Lung microvascular endothelial cell (primary cell): ENCODE measurements at regions not wholly inside any gene's neighbourhood (a gene's known extent, or its start where the extent isn't known, plus 50 kb on each side); places are given as distances from the start of the nearest gene placed in this dataset.

Experiments
- DNase-seq, 2 donors: peaks; one replicate each; pipeline versions ENCODE4 v3.0.0 to v3.0.0-alpha.2; 2010; ENCODE audit warnings: low read depth in 2 of 2

DNA sequence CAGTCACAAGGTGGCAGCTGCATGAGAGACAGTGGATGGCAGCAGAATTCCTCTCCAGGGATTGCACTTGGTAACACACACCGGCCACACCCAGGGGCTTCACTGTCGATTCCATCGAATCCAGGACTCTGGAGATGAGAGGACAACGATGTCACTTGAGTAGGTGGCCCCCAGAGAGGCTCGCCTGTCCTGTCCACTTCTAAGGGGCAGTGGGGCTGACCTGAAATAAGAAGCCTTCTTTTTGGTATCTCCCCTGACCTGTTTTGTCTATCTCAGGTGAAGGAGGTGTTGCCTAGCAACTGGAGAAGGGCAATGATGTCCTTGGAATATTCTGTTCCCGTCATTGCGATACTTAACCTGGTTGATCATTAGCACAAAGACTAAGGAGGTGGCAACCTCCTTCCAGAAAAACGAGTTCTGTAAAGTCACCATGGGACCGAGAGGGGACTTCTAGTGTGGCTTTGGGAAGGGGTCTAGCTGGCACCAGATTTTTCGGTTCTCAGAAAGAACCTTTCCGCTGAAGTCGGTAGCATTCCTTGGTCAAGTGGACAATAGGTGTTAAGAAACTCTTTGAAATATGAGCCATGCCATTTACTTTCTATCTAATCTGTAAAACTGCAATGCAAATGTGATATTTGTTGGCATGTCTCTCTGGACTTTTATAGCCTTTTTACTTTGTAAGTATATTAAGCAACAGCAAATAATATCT is 85.2 kb upstream of the TMPRSS2 start:
- no peak for DNase-seq

DNA sequence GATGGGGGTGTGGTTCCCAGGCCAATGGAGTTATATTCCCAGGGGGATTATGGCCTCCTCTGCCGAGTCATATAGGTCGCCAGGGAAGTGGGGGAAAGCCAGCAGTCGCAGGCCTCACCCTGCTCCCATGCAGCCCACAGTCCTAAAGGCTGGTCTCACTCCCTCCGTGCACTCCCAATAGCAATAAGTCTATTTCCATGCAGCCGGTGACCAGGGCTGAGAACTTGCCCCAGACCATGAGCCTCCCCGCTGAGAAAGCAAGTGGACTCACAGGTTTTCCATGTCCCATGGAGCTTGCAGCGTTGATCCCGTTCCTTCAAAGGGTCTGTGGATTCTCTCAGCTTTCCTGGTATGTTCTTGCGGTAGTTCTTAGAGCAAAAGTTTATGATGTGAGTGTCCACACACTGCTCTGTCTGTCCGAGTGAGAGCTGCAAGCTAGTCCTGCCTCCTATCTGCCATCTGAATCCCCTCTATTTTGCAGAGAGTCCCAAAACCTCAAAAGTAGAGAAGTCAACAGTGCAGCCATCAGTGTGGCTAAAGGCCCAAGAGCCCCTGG is 81.7 kb upstream of the TMPRSS2 start:
- DNase-seq, result no peak

DNA sequence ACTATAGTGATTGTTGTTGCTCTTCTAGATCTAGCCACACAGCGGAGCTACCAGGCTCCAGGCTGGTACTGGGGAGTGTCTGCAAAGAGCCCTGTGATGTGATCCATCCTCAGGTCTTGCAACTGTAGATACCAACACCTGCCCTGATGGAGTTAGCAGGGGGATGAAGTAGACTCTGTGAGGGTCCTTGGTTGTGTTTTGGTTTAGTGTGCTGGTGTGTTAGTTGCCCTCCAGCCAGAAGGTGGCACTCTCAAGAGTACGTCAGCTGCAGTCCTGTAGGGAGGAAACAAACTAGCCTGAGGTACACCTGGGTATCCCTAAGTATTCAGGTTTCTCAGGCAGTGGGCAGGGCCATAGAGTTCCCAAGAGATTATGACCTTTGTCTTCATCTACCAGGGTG is 81.2 kb upstream of the TMPRSS2 start:
- no peak for DNase-seq

GRCh38 chr21:41585199-41585994 is 77.4 kb upstream of the TMPRSS2 start:
- no peak for DNase-seq

GRCh38 chr21:41584603-41585176 is 76.7 kb upstream of the TMPRSS2 start:
- no peak for DNase-seq

DNA sequence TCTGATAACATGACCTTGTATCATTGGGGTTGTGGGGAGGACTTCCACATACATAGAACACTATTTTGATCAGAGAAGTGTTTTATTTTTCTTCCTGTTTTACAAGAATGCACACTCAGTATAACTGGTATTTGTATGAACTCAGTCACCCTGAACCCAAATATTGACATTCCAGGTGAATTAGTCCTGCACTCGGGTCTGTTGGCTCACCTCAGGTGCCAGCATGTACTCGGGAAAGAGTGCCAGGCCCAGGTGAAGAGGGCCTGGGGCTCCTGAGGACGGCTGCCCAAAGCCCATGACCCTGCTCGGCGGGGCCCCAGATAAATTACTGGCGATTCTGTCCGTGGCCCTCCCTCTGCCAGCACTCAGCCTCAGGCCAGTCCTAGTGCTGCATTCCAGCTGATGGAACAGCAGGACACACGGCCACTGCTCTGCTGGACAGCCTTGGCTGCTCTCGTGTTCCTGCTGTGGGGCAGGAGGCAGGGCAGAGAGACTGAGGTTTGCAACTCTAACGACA is 75.4 kb upstream of the TMPRSS2 start:
- DNase-seq, result no peak

- no peak for DNase-seq
Measured at GRCh38 chr21:41582866-41583265, 74.9 kb upstream of the TMPRSS2 start.

DNA sequence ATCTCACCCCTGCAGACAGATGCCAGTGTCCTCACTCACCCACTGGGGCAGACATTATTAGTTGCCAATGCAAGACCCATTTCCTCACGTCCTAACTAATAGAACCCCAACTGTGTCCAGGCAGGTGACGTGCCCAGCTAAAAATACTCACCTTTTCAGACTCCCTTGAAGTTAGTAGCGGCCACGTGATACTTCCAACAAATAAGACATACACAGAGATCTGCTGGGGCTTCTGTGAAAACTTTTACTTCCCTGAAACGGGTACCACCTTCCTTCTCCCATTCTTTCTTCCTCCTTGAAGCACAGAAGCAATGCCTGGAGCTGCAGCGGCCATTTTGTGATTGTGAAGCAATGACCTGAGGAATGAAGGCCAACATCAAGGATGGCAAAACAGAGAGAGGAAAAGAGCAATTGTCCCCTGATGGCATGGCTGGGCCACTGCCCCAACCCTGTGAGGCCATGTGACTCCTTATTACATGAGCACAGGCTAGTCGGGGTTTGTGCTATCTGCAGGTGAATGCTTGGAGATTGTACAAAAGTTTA is 74.4 kb upstream of the TMPRSS2 start:
- no peak for DNase-seq

- no peak for DNase-seq
Measured at GRCh38 chr21:41581592-41582228, 73.8 kb upstream of the TMPRSS2 start.

DNA sequence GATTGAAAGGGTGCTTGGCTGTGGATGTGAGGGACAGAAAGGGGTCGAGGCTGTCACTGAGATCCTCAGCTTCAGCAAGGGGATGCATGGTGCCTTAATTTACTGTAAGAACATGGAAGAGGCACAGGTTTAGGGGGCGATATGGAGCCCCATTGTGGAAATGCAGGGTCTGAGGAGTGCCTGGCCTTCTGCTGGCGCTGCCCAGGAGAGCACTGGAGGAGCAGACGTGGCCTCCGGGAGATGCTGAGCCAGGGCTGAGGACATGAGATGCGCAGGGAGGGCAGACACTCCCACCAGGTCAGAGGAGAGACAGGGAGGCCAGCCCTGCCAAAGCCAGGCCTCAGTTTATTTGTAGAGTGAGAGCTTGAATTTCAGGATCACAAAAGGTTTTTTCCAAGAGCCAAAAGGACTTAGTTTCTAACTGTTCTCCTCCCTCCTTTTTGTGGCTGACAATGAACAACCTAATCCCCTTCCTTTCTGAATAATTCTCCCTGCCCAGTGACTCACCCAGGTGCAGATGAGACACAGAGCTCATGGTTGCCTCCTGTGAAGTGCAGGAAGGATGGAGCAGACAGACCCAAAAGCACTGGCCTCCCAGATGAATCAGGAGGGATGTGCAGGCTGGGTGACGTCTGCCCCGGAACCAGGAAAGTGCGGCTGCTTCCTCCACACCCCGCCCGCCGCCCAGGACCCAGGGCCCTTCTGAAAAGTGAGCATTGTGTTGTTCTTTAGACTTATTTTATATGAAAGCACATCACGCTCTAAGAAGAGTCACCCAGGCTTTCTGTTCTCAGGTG is 73.0 kb upstream of the TMPRSS2 start:
- DNase-seq, result no peak

DNA sequence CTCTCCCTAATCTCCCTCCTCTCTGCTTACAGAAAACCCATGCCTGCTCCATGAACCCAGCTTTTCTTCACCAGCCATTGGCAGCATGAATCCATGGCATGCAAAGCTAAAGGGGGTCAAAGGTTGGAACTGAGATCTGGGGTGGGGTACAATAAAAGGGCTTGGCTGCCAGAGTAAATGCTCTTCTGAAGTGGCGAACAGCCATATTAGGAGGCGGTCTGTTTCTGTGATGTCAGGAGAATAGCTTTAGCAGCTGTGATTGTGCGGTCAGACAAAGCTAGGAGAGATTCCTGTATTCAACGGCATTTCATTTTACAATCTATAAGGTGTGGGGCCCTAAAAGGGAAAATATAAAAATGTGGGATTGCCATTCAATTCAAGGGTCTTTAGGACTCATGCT is 71.7 kb upstream of the TMPRSS2 start:
- no peak for DNase-seq

DNA sequence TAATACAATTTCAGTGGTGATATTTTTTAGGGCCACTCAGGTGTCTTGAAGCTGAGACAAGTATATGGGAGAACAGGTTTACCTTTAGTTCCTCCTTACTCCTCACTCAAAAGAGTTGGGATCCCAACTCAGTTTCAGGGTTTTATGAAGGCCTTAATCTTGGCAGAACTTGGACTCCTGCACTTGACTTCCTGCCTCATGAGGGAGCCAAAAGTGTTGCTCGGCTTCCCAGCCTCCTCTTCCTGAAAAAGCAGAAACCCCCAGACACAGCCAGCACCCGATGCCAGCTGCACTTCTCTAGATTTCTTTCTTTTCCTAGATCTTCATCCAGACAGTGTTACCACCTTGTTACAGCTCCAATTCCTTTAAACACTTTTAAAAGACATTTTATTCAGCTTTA is 70.8 kb upstream of the TMPRSS2 start:
- DNase-seq, result no peak

- no peak for DNase-seq
Measured at GRCh38 chr21:41578083-41578482, 70.1 kb upstream of the TMPRSS2 start.

DNA sequence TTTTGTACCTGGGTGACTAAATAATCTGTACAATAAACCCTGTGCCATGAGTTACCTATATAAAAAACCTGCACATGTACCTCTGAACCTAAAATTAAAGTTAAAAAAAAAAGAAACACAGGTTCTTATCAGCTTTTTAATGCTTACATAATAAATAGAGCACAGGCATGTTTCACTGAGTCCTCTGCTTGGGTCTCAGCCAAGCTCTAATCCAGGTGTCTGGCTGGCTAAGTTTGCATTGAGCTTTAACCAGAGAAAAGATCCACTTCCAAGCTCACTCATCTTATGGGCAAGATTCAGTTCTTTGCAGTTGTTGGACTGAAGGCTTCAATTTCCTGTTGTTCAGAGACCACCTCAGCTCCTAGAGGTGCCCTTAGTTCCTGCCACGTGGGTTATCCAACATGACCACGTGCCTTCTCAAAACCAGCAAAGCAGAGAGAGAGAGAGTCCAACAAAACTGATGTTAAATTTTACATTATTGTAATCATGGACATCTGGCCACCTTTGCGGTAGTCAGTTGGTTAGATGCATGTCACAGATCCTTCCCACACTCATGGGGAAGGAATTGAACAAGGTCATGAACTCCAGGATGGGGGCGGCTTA is 68.2 kb upstream of the TMPRSS2 start:
- DNase-seq, result no peak

GRCh38 chr21:41573902-41574690 is 66.1 kb upstream of the TMPRSS2 start:
- DNase-seq, result no peak

DNA sequence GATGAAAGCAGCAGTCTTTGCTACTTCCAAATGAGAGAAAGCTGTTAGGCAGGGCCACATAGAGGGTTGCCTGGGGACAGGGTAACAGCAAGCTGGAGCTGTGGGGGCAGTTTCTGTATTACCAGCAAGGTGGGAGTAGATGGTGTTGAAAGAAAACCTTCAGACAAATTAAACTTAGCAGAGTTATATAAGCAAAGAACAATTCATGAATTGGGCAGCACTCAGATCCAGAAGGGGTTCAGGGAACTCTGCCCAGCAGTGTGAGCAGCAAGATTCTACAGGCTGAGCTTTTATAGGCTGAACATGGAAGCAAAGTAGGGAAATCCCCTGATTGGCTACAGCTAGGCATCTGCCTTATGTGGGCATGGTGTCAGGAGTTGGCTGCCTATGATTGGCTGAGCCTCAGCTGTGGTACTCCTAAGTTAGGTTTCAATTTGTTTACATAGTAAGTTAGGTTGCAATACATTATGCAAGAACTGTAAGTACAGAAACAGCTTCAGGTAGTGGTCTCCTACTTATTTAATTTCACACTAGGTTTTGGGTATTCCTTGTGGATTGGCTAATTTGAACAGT is 64.1 kb upstream of the TMPRSS2 start:
- no peak for DNase-seq

- no peak for DNase-seq
Measured at GRCh38 chr21:41570791-41571355, 62.9 kb upstream of the TMPRSS2 start.

DNA sequence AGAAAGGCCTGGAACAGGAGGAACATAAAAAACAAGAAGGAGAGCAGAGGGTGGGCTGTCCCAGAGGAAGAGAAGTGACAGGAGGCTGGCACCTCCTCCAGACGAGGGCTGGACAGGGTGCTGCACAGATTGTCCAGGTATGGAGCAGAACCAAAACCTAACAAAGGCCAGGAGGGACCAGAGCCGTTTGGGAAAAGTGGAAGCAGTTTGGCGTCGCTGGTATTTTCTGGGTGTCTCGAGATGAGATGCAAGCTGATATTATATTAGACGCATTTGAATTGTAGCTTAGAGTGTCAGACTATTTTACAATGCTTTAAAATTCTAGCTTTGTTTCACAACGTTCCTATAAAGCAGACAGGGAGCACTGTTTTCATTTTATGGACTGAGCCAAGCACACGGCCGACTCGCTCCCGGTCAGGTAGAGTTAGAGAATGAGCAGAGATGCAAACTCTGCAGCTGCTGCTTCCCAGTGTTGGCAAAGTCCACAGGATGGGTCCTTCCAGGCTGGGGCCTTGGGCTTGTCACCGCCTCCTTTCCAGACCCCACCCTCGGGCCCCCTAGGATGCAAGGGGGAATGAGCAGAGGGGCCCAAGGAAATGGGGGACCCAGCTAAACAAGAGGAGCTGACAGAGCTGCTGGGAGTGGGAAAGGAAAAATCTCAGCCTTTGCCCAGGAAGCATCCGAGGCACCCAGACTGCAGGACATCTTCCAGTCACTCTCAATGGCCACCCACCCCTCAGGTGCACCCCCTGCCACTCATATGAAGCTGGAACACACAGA is 60.8 kb upstream of the TMPRSS2 start:
- DNase-seq, result no peak
